HEK293 (cell line): ENCODE measurements at regions not wholly inside any gene's neighbourhood (a gene's known extent, or its start where the extent isn't known, plus 50 kb on each side); places are given as distances from the start of the nearest gene placed in this dataset.

Experiments
- CTCF ChIA-PET: fragments of 350-600 bp; formaldehyde crosslinking; extraction: SDS; loops from one replicate; lab custom pipeline; 2021; ENCODE audit warnings: antibody characterized with exemption; lab: Yijun Ruan, JAX
- POLR2A ChIA-PET: fragments of 300-600 bp; formaldehyde crosslinking; extraction: SDS; loops from one replicate; lab custom pipeline; 2020; ENCODE audit warnings: antibody characterized with exemption, inconsistent platforms; lab: Yijun Ruan, JAX
- H3K27ac ChIP-seq: fragments of 200-500 bp; sonication (Bioruptor generic); 2 replicates; pipeline ENCODE4 v1.5.1; 2014; ENCODE audit warnings: low read depth, low read length, control low read depth, inconsistent platforms; ENCODE audit errors: extremely low read depth
- H3K36me3 ChIP-seq, 2 experiments: fragments of 200-500 bp in 1 of 2; sonication (Bioruptor generic) in 1 of 2; 1 replicate in 1 of 2; 2 replicates in 1 of 2; pipeline ENCODE4 v1.5.1; 2014 to 2017; ENCODE audit warnings: inconsistent platforms in 2 of 2, low read length in 2 of 2; ENCODE audit not compliant: control insufficient read depth in 2 of 2, insufficient read depth in 1 of 2
- H3K4me1 ChIP-seq: fragments of 200-500 bp; sonication (Bioruptor generic); 2 replicates; pipeline ENCODE4 v1.5.1; 2014; ENCODE audit warnings: mild to moderate bottlenecking, low read length, inconsistent platforms; ENCODE audit not compliant: control insufficient read depth, insufficient read depth
- H3K4me3 ChIP-seq: 2 replicates; pipeline ENCODE4 v1.5.1; 2011; ENCODE audit warnings: low read depth, mild to moderate bottlenecking, control low read depth, low read length, moderate library complexity
- H3K9me3 ChIP-seq: fragments of 200-500 bp; sonication (Bioruptor generic); 2 replicates; pipeline ENCODE4 v1.5.1; 2014; ENCODE audit warnings: low read depth, low read length, inconsistent platforms; ENCODE audit not compliant: control insufficient read depth, insufficient read depth
- EGR2 ChIP-seq: fragments of 450-650 bp; formaldehyde crosslinking; IDR thresholded peaks from 2 replicates; pipeline ENCODE4 v1.5.1; 2016; ENCODE audit warnings: low read depth, missing biosample characterization, missing genetic modification characterization
- FEZF1 ChIP-seq: fragments of 450-650 bp; formaldehyde crosslinking; IDR thresholded peaks from 2 replicates; pipeline ENCODE4 v1.5.1; 2016; ENCODE audit warnings: missing biosample characterization, missing genetic modification characterization
- KLF10 ChIP-seq: fragments of 450-650 bp; IDR thresholded peaks from 2 replicates; pipeline ENCODE4 v1.5.1; 2018; ENCODE audit warnings: missing biosample characterization, mild to moderate bottlenecking, missing genetic modification characterization
- MYNN ChIP-seq: fragments of 450-650 bp; formaldehyde crosslinking; IDR thresholded peaks from 2 replicates; pipeline ENCODE4 v1.5.1; 2016; ENCODE audit warnings: missing biosample characterization, missing genetic modification characterization, borderline replicate concordance
- OSR2 ChIP-seq: fragments of 450-650 bp; formaldehyde crosslinking; IDR thresholded peaks from 2 replicates; pipeline ENCODE4 v1.5.1; 2016; ENCODE audit warnings: missing biosample characterization, missing genetic modification characterization
- PRDM4 ChIP-seq: fragments of 450-650 bp; formaldehyde crosslinking; IDR thresholded peaks from 2 replicates; pipeline ENCODE4 v1.5.1; 2017; ENCODE audit warnings: missing biosample characterization, missing genetic modification characterization
- SCRT1 ChIP-seq: fragments of 450-650 bp; formaldehyde crosslinking; IDR thresholded peaks from 2 replicates; pipeline ENCODE4 v1.5.1; 2016; ENCODE audit warnings: missing biosample characterization, missing genetic modification characterization, borderline replicate concordance
- TCF7L2 ChIP-seq: IDR thresholded peaks from 2 replicates; pipeline ENCODE4 v1.6.1; 2011; ENCODE audit warnings: low read depth, mild to moderate bottlenecking, inconsistent platforms, low read length, moderate library complexity, borderline replicate concordance
- ZBTB20 ChIP-seq: fragments of 450-650 bp; formaldehyde crosslinking; IDR thresholded peaks from 2 replicates; pipeline ENCODE4 v1.5.1; 2016; ENCODE audit warnings: missing biosample characterization, missing genetic modification characterization
- ZEB2 ChIP-seq: fragments of 450-650 bp; formaldehyde crosslinking; IDR thresholded peaks from 2 replicates; pipeline ENCODE4 v1.5.1; 2016; ENCODE audit warnings: missing biosample characterization, missing genetic modification characterization
- ZNF133 ChIP-seq: fragments of 450-650 bp; formaldehyde crosslinking; IDR thresholded peaks from 2 replicates; pipeline ENCODE4 v1.5.1; 2016; ENCODE audit warnings: missing biosample characterization, missing genetic modification characterization
- ZNF175 ChIP-seq: fragments of 450-650 bp; formaldehyde crosslinking; IDR thresholded peaks from 2 replicates; pipeline ENCODE4 v1.5.1; 2016; ENCODE audit warnings: missing biosample characterization, missing genetic modification characterization
- ZNF184 ChIP-seq: fragments of 450-650 bp; IDR thresholded peaks from 2 replicates; pipeline ENCODE4 v1.5.1; 2018; ENCODE audit warnings: missing biosample characterization, mild to moderate bottlenecking, missing genetic modification characterization
- ZNF202 ChIP-seq: fragments of 450-650 bp; formaldehyde crosslinking; IDR thresholded peaks from 2 replicates; pipeline ENCODE4 v1.5.1; 2016; ENCODE audit warnings: missing biosample characterization, missing genetic modification characterization, borderline replicate concordance
- ZNF302 ChIP-seq: fragments of 450-650 bp; formaldehyde crosslinking; IDR thresholded peaks from 2 replicates; pipeline ENCODE4 v1.5.1; 2016; ENCODE audit warnings: missing biosample characterization, missing genetic modification characterization, low read depth
- ZNF366 ChIP-seq: fragments of 450-650 bp; formaldehyde crosslinking; conservative IDR thresholded peaks from 2 replicates; pipeline ENCODE4 v1.5.1; 2016; ENCODE audit warnings: missing biosample characterization, missing genetic modification characterization
- ZNF394 ChIP-seq: fragments of 450-650 bp; formaldehyde crosslinking; IDR thresholded peaks from 2 replicates; pipeline ENCODE4 v1.5.1; 2016; ENCODE audit warnings: missing biosample characterization, missing genetic modification characterization, mild to moderate bottlenecking, moderate library complexity, borderline replicate concordance
- ZNF423 ChIP-seq: fragments of 450-650 bp; formaldehyde crosslinking; IDR thresholded peaks from 2 replicates; pipeline ENCODE4 v1.5.1; 2016; ENCODE audit warnings: missing biosample characterization, missing genetic modification characterization
- ZNF530 ChIP-seq: fragments of 450-650 bp; formaldehyde crosslinking; IDR thresholded peaks from 2 replicates; pipeline ENCODE4 v1.5.1; 2016; ENCODE audit warnings: low read depth, missing biosample characterization, missing genetic modification characterization
- ZNF660 ChIP-seq: fragments of 450-650 bp; IDR thresholded peaks from 2 replicates; pipeline ENCODE4 v1.5.1; 2018; ENCODE audit warnings: missing biosample characterization, mild to moderate bottlenecking, missing genetic modification characterization
- ZNF843 ChIP-seq: fragments of 450-650 bp; formaldehyde crosslinking; IDR thresholded peaks from 2 replicates; pipeline ENCODE4 v1.5.1; 2016; ENCODE audit warnings: missing biosample characterization, missing genetic modification characterization
- ZSCAN16 ChIP-seq: fragments of 450-650 bp; formaldehyde crosslinking; IDR thresholded peaks from 2 replicates; pipeline ENCODE4 v1.5.1; 2016; ENCODE audit warnings: missing biosample characterization, missing genetic modification characterization
- ZSCAN23 ChIP-seq: fragments of 450-650 bp; formaldehyde crosslinking; IDR thresholded peaks from 2 replicates; pipeline ENCODE4 v1.5.1; 2016; ENCODE audit warnings: missing biosample characterization, missing genetic modification characterization
- TF ChIP-seq, protein P1 (sequence below): fragments of 450-650 bp; formaldehyde crosslinking; IDR thresholded peaks from 2 replicates; pipeline ENCODE4 v1.5.1; 2017; ENCODE audit warnings: missing biosample characterization, missing genetic modification characterization
- TF ChIP-seq, protein P2 (sequence below): fragments of 450-650 bp; formaldehyde crosslinking; IDR thresholded peaks from 2 replicates; pipeline ENCODE4 v1.5.1; 2016; ENCODE audit warnings: missing biosample characterization, missing genetic modification characterization

GRCh38 chr6:21747441-21747840 lies 153.9 kb downstream of the SOX4 start:
- ChIA-PET POLR2A (interaction anchor here (8.1 kb wide), 1 partner anchor 151 kb away, joined by 141 read pairs; the partner anchor contains the start of gene SOX4), CTCF (no interaction called here)
- no peak for TF ChIP-seq ZNF843 (tag by site-specific recombination)
- TF ChIP-seq, protein P1, sequence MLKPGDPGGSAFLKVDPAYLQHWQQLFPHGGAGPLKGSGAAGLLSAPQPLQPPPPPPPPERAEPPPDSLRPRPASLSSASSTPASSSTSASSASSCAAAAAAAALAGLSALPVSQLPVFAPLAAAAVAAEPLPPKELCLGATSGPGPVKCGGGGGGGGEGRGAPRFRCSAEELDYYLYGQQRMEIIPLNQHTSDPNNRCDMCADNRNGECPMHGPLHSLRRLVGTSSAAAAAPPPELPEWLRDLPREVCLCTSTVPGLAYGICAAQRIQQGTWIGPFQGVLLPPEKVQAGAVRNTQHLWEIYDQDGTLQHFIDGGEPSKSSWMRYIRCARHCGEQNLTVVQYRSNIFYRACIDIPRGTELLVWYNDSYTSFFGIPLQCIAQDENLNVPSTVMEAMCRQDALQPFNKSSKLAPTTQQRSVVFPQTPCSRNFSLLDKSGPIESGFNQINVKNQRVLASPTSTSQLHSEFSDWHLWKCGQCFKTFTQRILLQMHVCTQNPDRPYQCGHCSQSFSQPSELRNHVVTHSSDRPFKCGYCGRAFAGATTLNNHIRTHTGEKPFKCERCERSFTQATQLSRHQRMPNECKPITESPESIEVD (tag by site-specific recombination): peak; percentile 14; the same call in 1 of the 2 replicates
- Histone ChIP-seq H3K27ac (peak overlapping the region; percentile 83; the same call in 1 of the 2 replicates), H3K9me3 (no peaks in the 10 kb centered on the region), H3K36me3 (no peaks in the 10 kb centered on the region), H3K4me1 (peaks cover 46% of the 10 kb centered on the region), H3K4me3 (no peak overlapping the region)

DNA sequence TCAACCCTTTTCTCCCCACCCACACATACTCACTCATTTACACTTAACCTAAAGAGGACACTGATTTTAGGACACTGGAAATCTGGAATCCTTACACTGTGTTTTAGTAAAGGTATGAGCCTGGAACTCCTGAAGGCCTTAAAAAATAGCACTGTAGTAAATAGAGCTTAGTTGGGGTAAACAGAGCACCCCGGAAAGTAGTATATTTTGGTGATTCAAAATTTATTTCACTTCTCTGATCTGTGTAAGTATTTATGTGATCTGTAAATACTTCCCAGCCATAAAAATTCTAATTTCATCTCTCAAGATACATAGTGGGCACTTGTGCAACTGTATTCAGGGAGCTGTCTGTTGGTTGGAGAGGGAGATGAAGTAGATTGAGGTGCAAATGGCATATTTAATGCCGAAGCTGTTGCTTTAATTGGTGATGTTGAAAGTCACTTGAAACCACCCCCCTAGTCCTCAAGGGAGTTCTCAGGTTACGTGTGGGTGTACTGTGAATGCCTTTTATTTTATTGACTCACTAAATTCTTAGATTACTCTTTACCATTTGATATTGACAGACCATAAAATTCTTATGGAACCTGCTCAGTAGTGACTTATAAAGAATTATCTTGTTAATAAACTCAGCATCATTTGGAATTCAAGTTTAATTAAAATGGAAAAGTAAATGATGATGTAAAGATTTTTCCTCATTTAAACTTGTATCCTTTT lies 154.9 kb downstream of the SOX4 start:
- H3K27ac ChIP-seq: peak overlapping the region; percentile 83
- no peaks in the 10 kb centered on the region for H3K9me3 ChIP-seq
- H3K4me1 ChIP-seq: peaks cover 49% of the 10 kb centered on the region
- no peaks in the 10 kb centered on the region for H3K36me3 ChIP-seq
- CTCF ChIA-PET: interaction anchor here (0.6 to 0.7 kb wide), 5 partner anchors 16 to 1173 kb away, joined by 3 to 4 read pairs (median 3); no protein-coding TSS in a partner anchor
- no peak overlapping the region for H3K4me3 ChIP-seq
- POLR2A ChIA-PET: interaction anchor here (0.9 to 8.1 kb wide), 3 partner anchors 16 to 152 kb away, joined by 3 to 141 read pairs (median 3); partner anchors contain the start of gene SOX4
- peak; percentile 81 for TF ChIP-seq ZSCAN16 (tag by site-specific recombination)
- peak; percentile 51; the same call in 1 of the 2 replicates for TF ChIP-seq ZBTB20 (tag by site-specific recombination)
- TF ChIP-seq ZNF366 (tag by site-specific recombination): peak; percentile 80
- TF ChIP-seq OSR2 (tag by site-specific recombination): peak; percentile 98
- no peak for TF ChIP-seq ZNF175 (tag by site-specific recombination)
- peak; percentile 89 for TF ChIP-seq KLF10 (tag by site-specific recombination)
- TF ChIP-seq PRDM4 (tag by site-specific recombination): peak; percentile 99
- peak; percentile 42; the same call in 1 of the 2 replicates for TF ChIP-seq TCF7L2
- TF ChIP-seq FEZF1 (tag by site-specific recombination): peak; percentile 99
- peak; percentile 97 for TF ChIP-seq ZEB2 (tag by site-specific recombination)
- TF ChIP-seq, protein P1 (tag by site-specific recombination): peak; percentile 97
- peak; percentile 58; the same call in 1 of the 2 replicates for TF ChIP-seq MYNN (tag by site-specific recombination)
- TF ChIP-seq ZNF302 (tag by site-specific recombination): no peak
- TF ChIP-seq EGR2: peak; percentile 74
- TF ChIP-seq ZNF202 (tag by site-specific recombination): no peak
- TF ChIP-seq ZNF423: peak; percentile 73; the same call in 1 of the 2 replicates
- TF ChIP-seq ZNF184 (tag by site-specific recombination): peak; percentile 71; the same call in 1 of the 2 replicates
- TF ChIP-seq ZNF660: peak; percentile 64
- TF ChIP-seq, protein P2, sequence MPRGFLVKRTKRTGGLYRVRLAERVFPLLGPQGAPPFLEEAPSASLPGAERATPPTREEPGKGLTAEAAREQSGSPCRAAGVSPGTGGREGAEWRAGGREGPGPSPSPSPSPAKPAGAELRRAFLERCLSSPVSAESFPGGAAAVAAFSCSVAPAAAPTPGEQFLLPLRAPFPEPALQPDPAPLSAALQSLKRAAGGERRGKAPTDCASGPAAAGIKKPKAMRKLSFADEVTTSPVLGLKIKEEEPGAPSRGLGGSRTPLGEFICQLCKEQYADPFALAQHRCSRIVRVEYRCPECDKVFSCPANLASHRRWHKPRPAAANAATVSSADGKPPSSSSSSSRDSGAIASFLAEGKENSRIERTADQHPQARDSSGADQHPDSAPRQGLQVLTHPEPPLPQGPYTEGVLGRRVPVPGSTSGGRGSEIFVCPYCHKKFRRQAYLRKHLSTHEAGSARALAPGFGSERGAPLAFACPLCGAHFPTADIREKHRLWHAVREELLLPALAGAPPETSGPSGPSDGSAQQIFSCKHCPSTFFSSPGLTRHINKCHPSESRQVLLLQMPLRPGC (tag by site-specific recombination): peak; percentile 94
- no peak for TF ChIP-seq ZNF530 (tag by site-specific recombination)
- TF ChIP-seq ZNF133: no peak
- 0 out of 2 replicates have a peak, but pooled peaks have one; percentile 32 for TF ChIP-seq ZNF394 (tag by site-specific recombination)
- peak; percentile 89 for TF ChIP-seq ZSCAN23
- TF ChIP-seq SCRT1 (tag by site-specific recombination): peak; percentile 92
